WERI-Rb-1 (cell line): ENCODE measurements at regions not wholly inside any gene's neighbourhood (a gene's known extent, or its start where the extent isn't known, plus 50 kb on each side); places are given as distances from the start of the nearest gene placed in this dataset.

ENCODE experiments used
- DNase-seq: peaks from one replicate; pipeline ENCODE4 v3.0.0-alpha.2; 2020
- H3K27ac ChIP-seq: fragments of 250-450 bp; sonication (Bioruptor Pico); 2 replicates; pipeline ENCODE4 v1.5.1; 2020; ENCODE audit warnings: mild to moderate bottlenecking, moderate library complexity
- H3K27me3 ChIP-seq: fragments of 250-450 bp; sonication (Bioruptor Pico); 2 replicates; pipeline ENCODE4 v1.5.1; 2021; ENCODE audit warnings: mild to moderate bottlenecking, low read depth, moderate library complexity; ENCODE audit not compliant: insufficient read depth, severe bottlenecking
- H3K36me3 ChIP-seq: fragments of 250-450 bp; sonication (Bioruptor Pico); 2 replicates; pipeline ENCODE4 v1.5.1; 2020; ENCODE audit warnings: mild to moderate bottlenecking, moderate library complexity
- H3K4me3 ChIP-seq: 2 replicates; pipeline ENCODE4 v1.5.1; 2011; ENCODE audit warnings: low read depth, mild to moderate bottlenecking, control low read depth, low read length
- H3K9me3 ChIP-seq: fragments of 250-450 bp; sonication (Bioruptor Pico); 2 replicates; pipeline ENCODE4 v1.5.1; 2021; ENCODE audit warnings: mild to moderate bottlenecking, moderate library complexity; ENCODE audit not compliant: severe bottlenecking
- TF ChIP-seq, protein P1 (sequence below): IDR thresholded peaks from 2 replicates; pipeline ENCODE4 v1.5.1; 2011; ENCODE audit warnings: low read depth, mild to moderate bottlenecking, control low read depth, inconsistent platforms, low read length

DNA sequence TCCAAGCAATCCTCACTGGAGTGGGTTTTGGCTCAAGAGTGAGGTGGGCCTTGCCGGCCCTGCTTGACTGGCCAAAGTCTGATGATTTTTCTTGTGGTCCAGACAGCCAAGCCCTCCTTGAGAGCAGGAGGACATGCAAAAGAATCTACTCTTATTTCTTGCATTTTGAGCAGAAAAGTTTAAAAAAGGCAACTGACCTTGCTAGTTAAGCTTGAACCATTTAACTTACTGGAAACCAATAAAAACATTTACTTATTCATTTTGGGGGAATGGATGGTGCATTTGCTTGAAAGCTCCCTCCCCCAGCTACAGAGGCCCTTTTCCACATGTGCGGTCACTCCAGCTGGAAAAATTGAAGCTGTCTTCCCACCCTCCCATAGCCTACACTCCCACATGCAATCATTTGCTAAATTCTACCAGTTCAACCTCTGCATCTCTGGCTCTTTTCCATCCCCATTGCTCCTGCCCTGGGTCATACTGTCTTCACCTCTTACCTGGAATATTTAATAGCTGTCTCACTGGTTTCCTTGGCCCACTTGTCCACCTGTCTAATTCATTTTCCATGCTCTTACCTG, 527.9 kb downstream of the DHX35 start:
- no peak for DNase-seq
- Histone ChIP-seq H3K27me3 (peaks cover 40% of the 10 kb centered on the region), H3K9me3 (no peaks in the 10 kb centered on the region), H3K36me3 (no peaks in the 10 kb centered on the region), H3K27ac (no peak overlapping the region), H3K4me3 (no peak overlapping the region)
- TF ChIP-seq, protein P1, sequence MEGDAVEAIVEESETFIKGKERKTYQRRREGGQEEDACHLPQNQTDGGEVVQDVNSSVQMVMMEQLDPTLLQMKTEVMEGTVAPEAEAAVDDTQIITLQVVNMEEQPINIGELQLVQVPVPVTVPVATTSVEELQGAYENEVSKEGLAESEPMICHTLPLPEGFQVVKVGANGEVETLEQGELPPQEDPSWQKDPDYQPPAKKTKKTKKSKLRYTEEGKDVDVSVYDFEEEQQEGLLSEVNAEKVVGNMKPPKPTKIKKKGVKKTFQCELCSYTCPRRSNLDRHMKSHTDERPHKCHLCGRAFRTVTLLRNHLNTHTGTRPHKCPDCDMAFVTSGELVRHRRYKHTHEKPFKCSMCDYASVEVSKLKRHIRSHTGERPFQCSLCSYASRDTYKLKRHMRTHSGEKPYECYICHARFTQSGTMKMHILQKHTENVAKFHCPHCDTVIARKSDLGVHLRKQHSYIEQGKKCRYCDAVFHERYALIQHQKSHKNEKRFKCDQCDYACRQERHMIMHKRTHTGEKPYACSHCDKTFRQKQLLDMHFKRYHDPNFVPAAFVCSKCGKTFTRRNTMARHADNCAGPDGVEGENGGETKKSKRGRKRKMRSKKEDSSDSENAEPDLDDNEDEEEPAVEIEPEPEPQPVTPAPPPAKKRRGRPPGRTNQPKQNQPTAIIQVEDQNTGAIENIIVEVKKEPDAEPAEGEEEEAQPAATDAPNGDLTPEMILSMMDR = no peak

DNA sequence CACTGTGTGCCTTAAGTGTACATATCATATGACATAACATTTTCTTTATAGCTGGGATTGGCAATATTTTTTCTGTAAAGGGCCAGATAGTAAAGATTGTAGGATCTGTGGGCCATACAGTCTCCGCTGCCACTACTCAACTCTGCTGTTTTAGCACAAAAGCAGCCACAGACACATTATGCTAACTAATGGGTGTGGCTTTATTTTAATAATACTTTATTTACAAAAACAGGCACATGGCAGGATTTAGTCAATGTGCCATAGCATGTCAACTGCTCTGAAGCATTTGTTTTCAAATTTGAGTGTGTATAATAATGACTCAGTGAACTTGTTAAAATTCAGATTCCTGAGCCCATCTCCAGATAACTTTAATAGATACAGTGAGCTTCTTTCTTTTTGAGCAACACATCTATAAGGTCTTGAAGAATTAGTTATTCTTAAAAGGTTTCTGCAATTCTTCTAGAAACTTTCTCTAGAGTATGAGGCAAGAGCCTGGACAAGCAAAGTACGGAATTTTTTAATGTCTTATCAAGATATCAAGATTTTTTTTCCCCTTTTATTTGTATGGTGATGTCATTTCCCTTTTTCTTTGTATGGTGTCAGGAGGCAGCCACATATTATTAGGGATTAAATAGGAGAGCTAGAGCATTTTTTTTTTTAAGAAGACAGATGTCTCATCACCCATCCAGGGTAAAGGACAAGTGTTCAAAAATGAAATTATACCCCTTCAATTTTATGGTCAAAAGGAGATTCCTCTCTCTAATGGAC, 518.3 kb downstream of the DHX35 start:
- Histone ChIP-seq H3K27ac (no peak overlapping the region), H3K36me3 (no peaks in the 10 kb centered on the region), H3K9me3 (no peaks in the 10 kb centered on the region), H3K4me3 (no peak overlapping the region), H3K27me3 (peaks cover 30% of the 10 kb centered on the region)
- no peak for DNase-seq
- TF ChIP-seq, protein P1 = no peak

DNA sequence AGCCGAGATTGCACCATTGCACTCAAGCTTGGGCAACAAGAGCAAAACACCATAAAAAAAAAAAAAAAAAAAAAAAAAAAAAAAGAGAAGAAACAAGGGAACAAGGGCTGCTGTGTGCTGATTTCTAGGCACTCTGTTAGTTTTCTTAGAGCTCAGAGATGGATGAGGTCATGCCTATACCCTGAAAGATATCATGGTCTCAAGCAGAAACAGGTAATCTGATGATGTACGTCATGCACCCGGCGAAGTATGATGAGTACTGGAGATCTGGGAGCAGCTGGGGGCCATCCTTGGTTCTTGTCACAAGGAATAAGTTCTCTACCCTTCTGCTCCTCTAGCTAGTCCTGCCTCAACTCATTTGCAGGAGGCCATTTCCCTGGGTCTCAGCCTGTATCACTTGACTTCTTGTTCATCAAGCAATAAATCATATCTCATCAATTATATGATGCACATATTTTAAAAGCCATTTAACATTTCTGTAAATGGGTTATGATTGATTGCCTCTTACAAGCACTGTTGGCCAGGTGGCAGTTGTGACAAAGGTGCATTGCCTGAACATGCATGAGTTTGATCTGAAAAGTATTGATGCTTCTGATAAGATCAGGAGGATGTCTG, 517.2 kb downstream of the DHX35 start:
- no peak overlapping the region for H3K27ac ChIP-seq
- H3K9me3 ChIP-seq = no peaks in the 10 kb centered on the region
- H3K36me3 ChIP-seq = no peaks in the 10 kb centered on the region
- H3K4me3 ChIP-seq = no peak overlapping the region
- TF ChIP-seq, protein P1 = no peak
- no peak for DNase-seq
- H3K27me3 ChIP-seq = peaks cover 37% of the 10 kb centered on the region

DNA sequence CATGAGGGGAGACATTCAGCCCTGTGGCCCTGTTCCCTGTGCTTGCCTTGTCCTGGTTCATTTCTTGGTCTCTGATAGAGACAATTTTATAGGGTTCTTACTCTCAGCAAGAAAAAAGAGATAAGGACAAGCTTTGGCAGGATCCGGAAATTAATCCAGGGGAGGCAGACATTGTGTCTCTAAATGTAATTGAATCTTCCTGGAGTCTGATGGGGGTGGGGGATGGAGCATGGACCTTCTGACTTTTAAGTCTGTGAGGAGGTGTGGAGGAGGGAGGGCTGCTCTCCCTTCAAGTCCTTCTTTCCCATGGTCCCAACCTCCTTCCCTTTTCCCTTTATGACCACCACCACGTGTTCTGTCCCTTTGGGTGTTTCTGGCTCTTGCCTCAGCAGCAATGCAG, 512.7 kb downstream of the DHX35 start:
- Histone ChIP-seq H3K27me3 (peaks cover 28% of the 10 kb centered on the region), H3K36me3 (no peaks in the 10 kb centered on the region), H3K27ac (no peak overlapping the region), H3K9me3 (no peaks in the 10 kb centered on the region), H3K4me3 (no peak overlapping the region)
- no peak for DNase-seq
- TF ChIP-seq, protein P1 = no peak

DNA sequence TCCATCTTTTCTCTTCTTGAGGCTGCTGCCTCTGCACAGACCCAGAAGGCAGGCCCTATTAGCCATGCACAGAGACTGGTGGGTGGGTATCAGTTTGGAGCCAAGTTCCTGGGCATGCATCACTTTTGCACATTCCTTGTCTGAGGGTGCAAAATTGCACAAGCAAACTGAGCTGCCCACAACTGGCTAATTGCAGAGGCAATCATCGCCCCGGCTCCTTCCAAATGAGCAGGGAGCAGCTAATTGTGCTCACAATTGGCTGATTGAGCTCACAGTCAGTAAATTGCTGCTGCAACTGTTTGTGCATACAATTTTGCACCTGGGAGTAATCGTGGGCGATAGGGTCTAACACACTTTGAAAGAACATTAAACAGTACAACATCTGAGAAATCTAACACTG, 511.4 kb downstream of the DHX35 start:
- H3K9me3 ChIP-seq = no peaks in the 10 kb centered on the region

More for the DNA sequence above, 511.4 kb downstream of the DHX35 start:
- H3K4me3 ChIP-seq = no peak overlapping the region
- no peak overlapping the region for H3K27ac ChIP-seq
- DNase-seq = no peak
- H3K27me3 ChIP-seq = peaks cover 21% of the 10 kb centered on the region
- TF ChIP-seq, protein P1 = no peak
- H3K36me3 ChIP-seq = no peaks in the 10 kb centered on the region
